Stimulated activated CD8-positive, alpha-beta memory T cell treated with anti-CD3 and anti-CD28 coated beads, Interleukin-2, amount 100 ng/mL, for 1 hour (primary cell): ENCODE measurements at regions not wholly inside any gene's neighbourhood (a gene's known extent, or its start where the extent isn't known, plus 50 kb on each side); places are given as distances from the start of the nearest gene placed in this dataset.
"Not testable (repeated sequence)": the region's sequence is repeated elsewhere in the genome, so short reads cannot be mapped to it uniquely, and the experiment has no call there.

Source experiments
- DNase-seq, 2 donors: peaks; one replicate each; pipeline ENCODE4 v3.0.0-alpha.2; 2020; ENCODE audit warnings: low read depth in 2 of 2

DNA sequence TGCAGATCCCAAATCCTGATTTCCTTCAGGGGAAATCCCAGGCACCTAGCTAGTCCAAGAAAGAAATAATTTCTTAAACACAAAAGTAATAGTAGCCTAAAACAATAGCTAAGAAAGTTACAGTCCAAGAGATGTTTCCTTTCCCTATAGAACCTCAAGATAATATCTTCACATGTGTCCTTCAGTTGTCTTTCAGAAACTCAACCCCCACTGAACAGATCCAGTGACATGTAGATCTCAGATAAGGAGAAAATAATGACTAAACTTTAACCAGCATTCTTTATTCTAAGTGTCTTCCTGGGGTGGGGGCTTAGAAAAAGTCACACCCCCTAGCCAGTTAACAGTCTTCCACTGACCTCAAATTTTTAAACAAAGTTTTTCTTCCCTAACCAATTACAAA lies 131.3 kb upstream of the ADRA1B start:
- no peak for DNase-seq

DNA sequence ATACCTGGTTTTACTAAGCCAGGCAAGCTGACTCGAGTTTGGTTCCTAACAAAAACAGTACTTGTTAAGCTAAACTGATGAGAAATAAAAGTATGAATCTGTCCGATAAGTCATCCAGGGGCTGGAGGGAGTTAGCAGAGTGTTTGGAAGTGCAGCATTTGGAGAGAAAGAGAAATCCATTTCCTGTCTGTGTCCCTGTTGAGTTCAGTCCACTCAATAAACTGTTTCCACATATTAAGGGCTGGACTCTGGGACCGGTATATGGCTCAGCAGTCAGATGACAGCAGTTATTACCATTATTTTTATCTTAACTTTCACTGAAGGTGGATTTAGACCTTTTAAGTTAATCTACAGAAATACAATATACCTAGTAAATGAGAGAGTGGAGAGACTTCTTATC lies 130.6 kb upstream of the ADRA1B start:
- DNase-seq = no peak

DNA sequence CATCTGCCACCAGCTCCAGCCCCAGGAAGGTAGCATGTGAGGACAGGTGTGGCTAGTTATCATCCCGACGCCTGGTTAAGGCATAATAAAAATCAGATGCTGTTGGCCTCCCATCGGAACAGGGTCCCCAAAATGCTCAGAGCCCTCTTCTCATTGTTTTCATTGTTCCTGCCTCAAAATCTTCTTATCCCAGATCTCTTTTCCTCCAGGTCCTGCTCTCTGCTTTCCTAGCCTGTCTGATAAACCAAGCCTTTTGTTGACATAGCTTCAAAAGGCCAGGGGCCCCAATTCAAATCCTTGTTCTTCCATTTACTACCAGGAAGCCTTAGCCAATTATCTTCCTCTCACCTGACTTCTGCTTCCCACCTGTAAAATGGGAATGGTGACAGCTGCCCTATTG lies 130.1 kb upstream of the ADRA1B start:
- DNase-seq = no peak

DNA sequence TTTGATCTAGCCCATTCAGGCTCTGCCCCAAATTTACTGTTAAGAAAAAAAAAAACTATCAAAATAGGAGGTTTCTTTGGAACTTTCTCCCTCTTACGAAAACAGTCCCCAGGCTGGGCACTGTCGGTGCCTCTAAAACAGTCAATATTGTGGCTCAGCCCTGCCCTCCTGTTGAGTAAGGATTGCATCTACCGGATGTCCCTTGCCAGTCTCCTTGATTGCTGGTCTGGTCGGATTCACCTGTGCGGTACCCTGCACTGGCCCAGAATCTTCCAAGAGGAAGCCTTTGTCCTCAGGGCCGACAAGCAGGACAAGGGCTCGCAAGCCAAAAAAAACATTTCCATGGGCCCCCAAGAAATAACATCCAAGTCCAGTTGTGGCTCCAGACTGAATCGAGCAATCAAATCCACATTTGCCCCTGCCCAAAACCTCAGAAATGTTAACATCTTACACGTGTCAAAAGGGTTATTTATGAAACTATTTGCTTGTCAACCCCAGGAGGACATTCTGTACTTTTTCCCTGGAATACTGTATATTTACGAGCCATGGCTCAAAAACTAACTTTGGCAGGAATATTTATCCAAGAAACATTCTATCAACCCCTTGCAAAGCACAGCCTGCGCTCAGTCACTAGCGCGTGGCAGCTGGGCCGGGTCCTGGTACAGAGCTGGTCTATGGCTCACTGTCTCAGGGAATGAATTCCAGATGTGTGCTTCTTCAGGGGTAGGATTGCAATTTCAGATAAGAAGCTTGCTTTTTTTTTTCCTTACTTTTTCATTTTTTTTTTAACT lies 129.2 kb upstream of the ADRA1B start:
- no peak for DNase-seq

DNA sequence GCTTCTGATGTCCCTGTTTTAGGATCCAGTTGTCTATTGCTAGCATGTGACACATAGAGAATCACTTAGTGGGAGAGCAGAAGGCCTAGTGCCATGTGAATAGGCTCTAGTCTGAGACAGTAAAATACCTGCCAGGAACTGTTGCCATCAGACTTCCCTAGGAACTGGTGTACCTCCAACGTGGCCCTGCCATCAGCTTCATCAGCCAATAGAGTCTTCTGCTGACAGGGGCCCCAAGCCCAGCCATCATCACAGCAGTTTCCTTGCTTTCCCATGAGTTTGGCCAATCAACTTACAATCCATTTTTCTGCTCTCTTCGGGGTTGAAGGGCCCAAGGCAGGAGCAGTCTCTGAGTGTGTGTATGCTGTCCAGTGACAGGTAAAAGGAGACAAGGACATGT lies 128.4 kb upstream of the ADRA1B start:
- no peak for DNase-seq

DNA sequence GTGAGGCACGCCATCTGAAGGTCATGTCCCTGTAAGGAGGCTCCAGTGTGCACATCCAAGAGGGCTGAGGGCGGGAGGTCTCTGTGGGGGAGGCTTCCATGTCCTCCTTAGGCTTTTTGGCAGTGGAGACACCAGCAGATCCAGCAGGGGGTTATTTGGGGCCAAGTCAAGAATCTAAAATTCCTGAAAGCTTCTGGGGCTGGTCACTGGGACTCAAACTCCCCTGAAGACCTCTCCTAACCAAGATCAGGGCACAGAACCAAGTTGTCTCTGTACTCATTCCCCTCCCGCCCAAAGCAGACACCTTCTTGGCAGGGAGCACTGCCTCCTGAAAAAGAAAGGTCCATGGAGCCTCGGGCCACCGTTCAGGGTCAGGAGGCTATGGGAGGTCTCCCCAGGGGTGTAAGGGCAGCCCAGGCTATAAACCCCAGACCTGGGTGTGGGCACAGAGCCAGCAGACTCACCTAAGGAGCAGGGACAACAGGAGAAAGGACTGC lies 127.4 kb upstream of the ADRA1B start:
- DNase-seq = no peak

DNA sequence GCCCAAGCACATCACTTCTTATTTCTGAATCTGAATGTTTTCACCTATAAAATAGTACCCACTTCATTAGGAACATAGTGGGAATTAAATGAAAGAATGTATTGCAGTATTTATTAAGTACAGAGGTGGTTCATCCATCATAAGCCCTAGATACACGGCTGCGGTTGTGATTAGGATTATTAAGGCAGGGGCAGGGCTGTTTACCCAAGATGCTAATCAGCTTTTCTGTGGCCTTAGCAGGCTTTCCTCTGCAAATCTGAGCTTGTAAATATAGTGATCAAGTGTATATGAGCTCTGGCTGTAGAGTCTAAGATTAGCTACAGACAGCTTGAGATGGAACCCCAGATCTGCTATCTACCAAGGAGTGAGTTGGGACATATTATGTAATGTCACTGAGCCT lies 124.1 kb upstream of the ADRA1B start:
- no peak for DNase-seq

DNA sequence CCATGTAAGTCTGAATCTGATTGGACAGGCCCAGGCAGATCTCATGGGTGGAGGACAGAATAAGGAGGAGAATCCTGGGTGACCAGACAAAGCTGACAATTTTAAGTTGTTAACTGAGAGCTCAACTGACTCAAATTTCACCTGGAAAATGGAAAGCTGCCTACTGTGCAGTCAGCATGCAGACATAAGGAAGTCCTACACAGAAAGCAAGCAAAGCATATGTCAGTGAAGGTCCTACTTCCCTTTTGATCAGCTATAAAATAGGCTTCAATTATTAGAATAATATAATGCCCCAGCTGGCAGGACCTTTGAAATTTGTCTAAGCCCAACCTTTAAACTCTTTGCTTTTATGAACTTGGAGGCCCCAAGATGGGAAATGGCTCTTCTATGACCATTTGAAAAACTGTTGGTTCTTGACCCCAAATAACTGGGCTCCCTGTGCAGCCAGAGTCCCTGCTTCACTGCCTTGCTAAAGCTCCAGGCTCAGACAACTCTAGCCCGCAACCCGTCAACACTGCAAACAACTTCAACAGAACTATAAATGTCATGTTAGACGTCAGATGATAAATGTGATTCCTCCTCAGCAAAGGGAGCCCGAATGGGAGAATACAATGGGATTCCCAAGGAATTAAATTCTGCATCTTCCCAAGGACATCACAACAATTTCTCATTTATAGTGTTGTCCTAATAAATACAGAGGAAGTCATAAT lies 118.9 kb upstream of the ADRA1B start:
- no peak for DNase-seq

DNA sequence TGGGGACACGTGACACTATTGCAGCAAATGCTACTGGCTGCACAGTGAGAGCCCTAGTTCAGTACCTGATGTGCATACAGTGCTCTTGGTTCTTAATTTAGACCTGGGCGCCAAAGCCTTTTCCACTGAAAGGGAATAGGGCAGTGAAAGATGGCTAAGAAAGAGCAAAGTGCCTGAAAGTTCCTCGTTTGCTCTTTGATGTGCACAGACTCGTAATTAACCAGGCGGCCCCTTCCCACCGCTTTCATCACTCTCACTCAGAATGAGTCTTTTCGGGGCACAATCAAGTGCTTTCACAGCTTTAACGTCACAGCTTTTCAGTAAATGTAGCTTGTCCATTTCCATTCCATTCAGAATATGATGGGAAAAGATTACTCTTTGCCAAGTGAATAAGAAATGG lies 116.6 kb upstream of the ADRA1B start:
- DNase-seq = no peak

DNA sequence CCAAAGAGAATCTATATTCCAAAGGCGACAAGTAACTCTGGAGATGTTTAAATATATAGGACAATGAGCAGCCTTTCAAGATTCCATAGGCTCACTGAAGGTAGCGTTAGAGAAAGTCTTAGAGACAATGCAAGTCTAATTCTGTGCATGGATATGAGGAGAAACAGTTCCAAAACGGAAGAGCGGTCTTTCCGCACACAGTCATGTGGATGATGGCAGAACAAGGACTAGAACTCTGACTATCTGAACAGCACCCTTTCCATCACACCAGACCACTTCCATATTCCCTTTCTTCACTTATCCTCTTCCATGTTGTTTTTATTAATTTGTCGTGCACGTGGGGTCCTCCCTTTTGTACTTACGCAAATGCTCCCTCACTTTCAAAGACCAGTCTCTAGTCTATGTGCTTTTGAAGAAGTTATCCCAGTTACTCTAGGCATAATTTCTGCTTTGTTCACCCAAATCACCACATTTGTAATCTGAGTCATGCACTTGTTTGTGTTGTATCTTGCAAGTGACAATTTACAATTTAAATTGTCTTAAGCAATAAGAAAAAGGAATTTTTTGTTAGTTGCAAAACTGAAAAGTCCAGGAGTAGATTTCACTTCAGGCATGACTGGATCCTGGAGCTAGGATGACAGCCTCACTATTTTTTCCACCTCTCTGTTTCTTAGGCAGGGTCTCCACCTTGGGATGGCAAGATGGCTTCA lies 116.0 kb upstream of the ADRA1B start:
- no peak for DNase-seq

DNA sequence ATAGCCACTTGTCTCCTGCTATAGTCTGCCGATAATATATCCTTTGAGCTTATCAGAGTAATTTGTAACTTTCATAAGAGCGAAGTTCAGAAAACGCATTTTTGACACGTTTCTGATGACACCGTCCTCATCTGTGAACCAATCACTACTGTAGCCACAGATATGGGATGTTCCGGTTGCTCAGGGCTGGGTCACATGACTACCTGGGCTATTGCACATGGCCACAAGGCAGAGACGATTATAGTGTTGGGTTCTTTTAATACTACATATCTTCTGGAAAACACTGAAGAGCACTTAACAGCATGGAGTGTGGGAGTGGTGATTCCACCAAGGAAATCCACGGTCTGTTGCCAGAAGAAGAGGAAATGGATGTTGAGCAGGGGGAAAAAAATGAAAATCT lies 115.0 kb upstream of the ADRA1B start:
- no peak for DNase-seq

DNA sequence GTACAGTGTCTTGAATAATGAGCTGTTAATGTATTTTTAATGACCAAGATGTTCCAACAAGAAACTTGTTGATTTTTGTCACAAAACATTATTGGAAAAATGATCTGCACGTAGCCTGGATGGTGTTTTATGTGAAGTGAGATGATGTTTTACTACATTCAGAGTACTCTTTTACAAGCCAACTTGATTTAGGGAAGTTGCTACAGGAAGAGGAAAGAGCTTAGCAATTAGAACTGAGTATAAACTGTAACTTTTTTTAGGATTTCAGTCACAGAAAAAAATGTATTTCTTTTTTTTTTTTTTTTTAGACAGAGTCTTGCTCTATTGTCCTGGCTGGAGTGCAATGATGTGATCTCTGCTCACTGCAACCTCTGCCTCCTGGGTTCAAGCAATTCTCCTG lies 113.6 kb upstream of the ADRA1B start:
- DNase-seq = no peak

DNA sequence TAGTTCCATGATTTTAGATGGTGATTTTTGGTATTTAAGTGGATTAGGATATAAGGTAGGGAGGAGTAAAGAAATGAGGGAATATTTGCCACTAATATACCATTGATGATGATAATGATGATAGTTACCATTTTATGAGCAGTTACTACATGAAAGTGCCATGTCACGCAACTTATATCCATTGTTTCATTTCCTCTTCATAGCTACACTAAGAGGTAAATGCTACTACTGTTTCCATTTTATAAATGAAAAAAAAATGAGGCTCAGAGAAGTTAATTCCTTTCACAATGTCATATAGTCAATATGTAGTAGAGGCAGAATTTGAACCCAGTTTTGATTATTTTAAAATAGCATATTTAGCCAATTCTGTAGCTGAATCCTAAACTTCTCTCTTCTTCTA lies 112.2 kb upstream of the ADRA1B start:
- DNase-seq = no peak

DNA sequence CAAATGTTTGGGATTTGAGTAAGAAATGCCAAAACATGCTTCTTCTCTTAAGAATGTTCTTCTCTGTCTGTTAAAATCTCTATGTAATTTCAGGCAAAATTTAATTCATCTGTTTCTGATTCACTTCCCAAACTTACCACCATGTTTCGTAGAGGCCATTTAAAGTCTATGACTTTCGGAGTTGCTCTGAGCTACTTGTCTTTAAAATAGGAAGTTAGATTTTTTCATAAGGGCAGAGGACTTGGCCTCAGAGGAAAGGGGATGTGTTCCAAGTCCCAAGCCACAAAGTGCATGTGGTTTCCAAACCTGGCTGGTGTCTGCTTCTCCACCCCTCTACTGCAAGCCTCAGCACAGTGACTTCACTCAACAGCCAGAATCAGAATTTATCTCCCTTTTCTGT lies 111.3 kb upstream of the ADRA1B start:
- no peak for DNase-seq

DNA sequence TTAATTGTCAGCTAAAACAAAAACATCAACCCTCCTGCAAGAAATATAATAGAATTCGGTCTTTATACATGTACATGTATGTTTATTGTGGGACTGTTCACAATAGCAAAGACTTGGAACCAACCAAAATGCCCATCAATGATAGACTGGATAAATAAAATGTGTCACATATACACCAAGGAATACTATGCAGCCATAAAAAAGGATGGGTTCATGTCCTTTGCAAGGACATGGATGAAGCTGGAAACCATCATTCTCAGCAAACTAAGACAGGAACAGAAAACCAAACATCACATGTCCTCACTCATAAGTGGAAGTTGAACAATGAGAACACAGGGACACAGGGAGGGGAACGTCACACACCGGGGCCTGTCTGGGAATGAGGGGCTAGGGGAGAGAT lies 109.1 kb upstream of the ADRA1B start:
- not testable (repeated sequence) for DNase-seq

DNA sequence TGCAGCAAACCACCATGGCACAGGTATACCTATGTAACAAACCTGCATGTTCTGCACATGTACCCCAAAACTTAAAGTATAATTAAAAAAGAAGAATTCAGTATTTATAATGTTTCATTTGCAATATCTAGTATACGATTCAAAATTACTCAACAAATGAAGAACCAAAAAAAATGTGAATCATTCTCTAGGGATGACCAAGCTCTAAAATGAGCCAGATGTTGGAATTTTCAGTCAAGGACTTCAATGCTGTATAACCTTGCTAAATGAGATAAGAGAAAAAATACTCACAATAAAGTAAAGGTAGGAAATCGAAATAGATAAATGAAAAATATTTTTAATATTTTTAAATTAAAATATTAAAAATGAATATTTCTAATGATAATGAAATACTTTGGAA lies 108.7 kb upstream of the ADRA1B start:
- DNase-seq = no peak

DNA sequence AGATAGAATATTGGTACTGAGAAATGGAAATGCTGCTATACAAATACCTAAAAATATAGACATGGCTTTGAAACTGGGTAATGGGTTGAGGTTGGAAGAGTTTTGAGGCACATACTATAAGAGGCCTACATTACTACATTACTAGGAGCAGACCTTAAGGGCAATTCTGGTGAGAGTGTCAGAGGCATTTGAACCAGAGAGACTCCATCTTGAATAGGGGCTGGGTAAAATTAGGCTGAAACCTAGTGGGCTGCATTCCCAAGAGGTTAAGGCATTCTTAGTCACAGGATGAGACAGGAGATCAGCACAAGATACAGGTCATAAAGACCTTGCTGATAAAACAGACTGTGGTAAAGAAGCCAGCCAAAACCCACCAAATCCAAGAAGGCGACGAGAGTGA lies 104.6 kb upstream of the ADRA1B start:
- DNase-seq = no peak

DNA sequence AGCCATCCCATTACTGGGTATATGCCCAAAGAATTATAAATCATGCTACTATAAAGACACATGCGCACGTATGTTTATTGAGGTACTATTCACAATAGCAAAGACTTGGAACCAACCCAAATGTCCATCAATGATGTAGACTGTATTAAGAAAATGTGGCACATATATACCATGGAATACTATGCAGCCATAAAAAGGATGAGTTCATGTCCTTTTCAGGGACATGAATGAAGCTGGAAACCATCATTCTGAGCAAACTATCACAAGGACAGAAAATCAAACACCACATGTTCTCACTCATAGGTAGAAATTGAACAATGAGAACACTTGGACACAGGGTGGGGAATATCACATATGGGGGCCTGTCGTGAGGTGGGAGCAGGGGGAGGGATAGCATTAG lies 103.5 kb upstream of the ADRA1B start:
- not testable (repeated sequence) for DNase-seq

DNA sequence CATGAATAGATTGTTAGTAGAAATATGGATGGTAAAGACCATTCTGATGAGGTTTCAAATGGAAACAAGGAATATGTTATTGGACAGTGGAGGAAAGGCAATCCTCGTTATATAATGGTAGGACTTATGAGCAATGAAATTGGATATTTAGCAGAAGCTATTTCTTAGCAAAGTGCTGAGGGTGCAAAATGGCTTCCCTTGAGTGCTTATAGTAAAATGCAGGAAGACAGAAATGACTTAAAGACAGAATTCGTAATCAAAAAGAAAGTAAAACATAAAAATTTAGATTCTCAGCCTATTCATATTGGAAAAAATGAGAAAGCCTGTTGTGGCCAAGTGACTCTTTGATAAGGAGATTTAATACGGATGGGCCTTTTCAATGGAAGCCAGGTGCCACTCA lies 102.1 kb upstream of the ADRA1B start:
- DNase-seq = no peak

DNA sequence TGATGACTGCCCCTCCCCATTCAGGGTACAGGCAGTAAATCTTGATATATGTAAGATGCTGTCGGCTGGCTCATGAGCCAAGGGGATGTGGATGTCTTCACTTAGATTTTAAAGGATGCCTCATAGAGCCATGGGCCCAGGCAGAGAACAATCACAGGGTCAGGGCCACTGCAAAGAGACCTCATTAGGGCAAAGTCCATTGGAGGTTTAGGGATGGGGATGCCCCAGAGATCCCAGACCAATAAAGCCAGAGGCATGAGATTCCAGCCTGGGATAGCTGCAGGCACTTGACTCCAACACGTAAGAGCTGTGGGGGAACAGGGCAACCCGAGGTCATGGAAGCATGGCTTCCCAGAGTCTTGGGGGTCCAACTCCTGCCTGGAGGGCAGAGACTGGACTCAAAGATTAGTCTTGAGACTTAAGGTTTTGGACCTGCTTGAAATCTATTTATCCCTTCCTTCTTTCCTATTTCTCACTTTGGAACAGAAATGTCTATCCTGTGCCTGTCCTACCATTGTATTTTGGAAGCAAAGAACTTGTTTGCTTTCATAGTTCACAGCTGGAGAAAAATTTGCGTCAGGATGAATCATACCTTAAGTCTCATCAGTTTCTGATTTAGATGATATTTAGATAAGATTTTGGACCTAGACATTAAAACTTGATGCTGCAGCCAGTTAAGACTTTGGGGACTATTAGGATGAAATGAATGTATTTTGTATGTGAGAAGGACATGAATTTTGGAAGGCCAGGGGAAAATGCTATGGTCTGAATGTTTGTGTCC lies 101.3 kb upstream of the ADRA1B start:
- no peak for DNase-seq

DNA sequence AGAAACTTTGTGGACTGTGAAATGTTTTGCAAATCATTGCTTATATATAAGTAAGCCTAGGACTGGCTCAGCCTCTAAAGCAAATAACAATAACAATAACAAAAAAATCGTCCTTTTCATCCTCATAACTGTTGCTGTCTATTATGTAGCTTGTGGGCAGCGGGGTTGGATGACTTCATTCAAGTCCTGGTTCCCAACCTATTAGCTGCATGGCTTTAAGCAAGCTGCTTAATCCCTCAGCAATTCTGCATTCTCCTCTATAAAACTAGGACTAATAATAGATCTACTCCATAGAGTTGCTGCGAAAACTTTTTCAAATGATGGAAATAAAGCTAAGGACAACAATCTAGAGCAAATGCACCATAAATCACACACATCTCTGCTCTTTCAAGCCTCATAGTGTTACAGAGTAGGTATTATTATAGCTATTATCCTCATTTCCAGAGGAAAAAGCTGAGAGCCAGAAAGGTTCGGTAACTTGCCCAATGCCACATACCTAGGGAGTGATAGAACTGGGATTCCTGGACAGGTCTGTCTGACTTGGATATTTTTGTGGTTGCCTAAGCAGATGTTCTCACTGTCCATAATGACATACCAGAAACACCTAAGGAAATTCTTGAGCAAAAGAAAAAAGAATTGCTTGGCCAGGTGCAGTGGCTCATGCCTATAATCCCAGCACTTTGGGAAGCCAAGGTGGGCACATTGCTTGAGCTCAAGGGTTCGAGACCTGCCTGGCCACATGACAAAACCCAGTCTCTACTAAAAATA lies 98.8 kb upstream of the ADRA1B start:
- no peak for DNase-seq
